Calu3 (cell line): ENCODE measurements at regions not wholly inside any gene's neighbourhood (a gene's known extent, or its start where the extent isn't known, plus 50 kb on each side); places are given as distances from the start of the nearest gene placed in this dataset.

Experiments
- BruUV-seq: library from RNA; stranded (reverse); fragments of 400-500 nt; replicated peaks from 2 replicates; lab custom pipeline; 2021; lab: Mats Ljungman, UMichigan
- CTCF ChIA-PET: fragments of 300-600 bp; sonication (Branson Sonifier 250); formaldehyde crosslinking; loops from one replicate; lab custom pipeline; 2022; ENCODE audit warnings: antibody characterized with exemption; lab: Charles Lee
- DNase-seq: peaks from one replicate; pipeline ENCODE4 v3.0.0; 2022
- H3K27ac Mint-ChIP-seq: one replicate; pipeline ENCODE4 v1.8.0; 2022; ENCODE audit warnings: mixed read lengths; ENCODE audit not compliant: unreplicated experiment
- H3K27me3 Mint-ChIP-seq: one replicate; pipeline ENCODE4 v1.8.0; 2022; ENCODE audit warnings: mixed read lengths; ENCODE audit not compliant: unreplicated experiment
- H3K36me3 Mint-ChIP-seq: one replicate; pipeline ENCODE4 v1.8.0; 2022; ENCODE audit warnings: mild to moderate bottlenecking, moderate library complexity, mixed read lengths; ENCODE audit not compliant: insufficient read depth, unreplicated experiment
- H3K4me1 Mint-ChIP-seq: one replicate; pipeline ENCODE4 v1.8.0; 2022; ENCODE audit warnings: mild to moderate bottlenecking, low read depth, mixed read lengths; ENCODE audit not compliant: unreplicated experiment
- H3K4me3 Mint-ChIP-seq: one replicate; pipeline ENCODE4 v1.8.0; 2022; ENCODE audit warnings: mild to moderate bottlenecking, low read depth, moderate library complexity, mixed read lengths; ENCODE audit not compliant: unreplicated experiment
- H3K9me3 Mint-ChIP-seq: one replicate; pipeline ENCODE4 v1.8.0; 2022; ENCODE audit warnings: low read depth, mixed read lengths; ENCODE audit not compliant: unreplicated experiment
- CTCF ChIP-seq: fragments of 200-600 bp; IDR thresholded peaks from one replicate; pipeline ENCODE4 v1.8.0; 2022; ENCODE audit warnings: antibody characterized with exemption; ENCODE audit not compliant: unreplicated experiment
- intact Hi-C: fragments of 100-400 bp; cut with micrococcal nuclease; formaldehyde crosslinking; loops from one replicate; pipeline ENCODE4 v1.10.0; 2022; ENCODE audit not compliant: unreplicated experiment

DNA sequence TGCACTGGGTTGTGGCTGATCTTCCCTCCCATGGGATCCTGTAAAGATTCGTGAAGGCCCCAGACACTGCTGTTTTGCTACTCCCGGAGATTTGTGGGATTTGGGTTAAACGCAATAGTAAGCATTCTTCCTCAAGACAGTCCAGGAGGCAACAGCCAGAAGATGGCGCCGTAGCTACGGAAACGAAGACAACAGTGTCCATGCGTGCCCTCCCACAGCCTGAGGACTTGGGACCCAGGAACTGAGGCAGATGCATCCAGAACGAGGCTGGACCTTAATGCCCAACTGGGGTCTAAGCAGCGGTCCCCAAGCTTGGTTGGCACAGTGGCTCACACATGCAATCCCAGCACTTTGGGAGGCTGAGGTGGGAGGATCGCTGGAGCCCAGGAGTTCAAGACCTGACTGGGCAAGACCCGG is 57.6 kb upstream of the ZNF507 start:
- no peak overlapping the region for H3K4me3 Mint-ChIP-seq
- TF ChIP-seq CTCF = peak; percentile 31
- no peak overlapping the region for H3K27ac Mint-ChIP-seq
- H3K9me3 Mint-ChIP-seq = no peaks in the 10 kb centered on the region
- peak; percentile 63 for DNase-seq
- BruUV-seq = no TSS peak
- H3K36me3 Mint-ChIP-seq = no peaks in the 10 kb centered on the region
- H3K4me1 Mint-ChIP-seq = no peaks in the 10 kb centered on the region
- intact Hi-C loops = loop anchor here (2.0 kb wide), 1 partner anchor 283 kb away; no protein-coding TSS in a partner anchor
- H3K27me3 Mint-ChIP-seq = peaks cover 88% of the 10 kb centered on the region
- CTCF ChIA-PET = no interaction called here

DNA sequence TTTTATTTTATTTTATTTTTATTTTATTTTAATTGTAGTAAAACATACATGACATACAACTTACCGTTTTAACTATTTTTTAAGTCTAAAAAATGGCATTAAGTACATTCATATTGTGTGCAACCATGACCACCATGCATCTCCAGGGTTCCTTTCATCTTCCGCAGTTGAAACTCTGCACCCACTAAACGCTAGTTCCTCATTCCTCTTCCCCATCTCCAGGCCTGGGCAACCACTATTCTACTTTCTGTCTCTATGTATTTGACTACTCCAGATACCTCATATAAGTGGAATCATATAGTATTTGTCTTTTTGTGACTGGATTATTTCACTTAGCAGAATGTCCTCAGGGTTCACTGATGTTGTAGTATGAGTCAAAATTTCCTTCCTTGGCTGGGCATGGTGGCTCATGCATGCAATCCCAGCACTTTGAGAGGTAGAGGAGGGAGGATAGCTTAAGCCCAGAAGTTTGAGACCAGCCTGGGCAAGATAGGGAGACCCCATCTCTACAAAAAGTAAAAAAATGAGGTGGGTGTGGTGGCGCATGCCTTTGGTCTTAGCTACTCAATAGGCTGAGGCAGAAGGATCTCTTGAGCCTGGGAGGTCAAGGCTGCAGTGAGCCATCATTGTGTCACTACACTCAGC is 55.7 kb upstream of the ZNF507 start:
- Mint-ChIP-seq H3K27ac (no peak overlapping the region), H3K27me3 (peaks cover 74% of the 10 kb centered on the region), H3K9me3 (no peaks in the 10 kb centered on the region), H3K4me1 (no peaks in the 10 kb centered on the region), H3K36me3 (no peaks in the 10 kb centered on the region), H3K4me3 (no peak overlapping the region)
- CTCF ChIA-PET = interaction anchor here (1.1 kb wide), 1 partner anchor 15 kb away, joined by 3 read pairs; no protein-coding TSS in a partner anchor
- BruUV-seq = no TSS peak
- DNase-seq = no peak
- no peak for TF ChIP-seq CTCF
- intact Hi-C loops = no loop called here

DNA sequence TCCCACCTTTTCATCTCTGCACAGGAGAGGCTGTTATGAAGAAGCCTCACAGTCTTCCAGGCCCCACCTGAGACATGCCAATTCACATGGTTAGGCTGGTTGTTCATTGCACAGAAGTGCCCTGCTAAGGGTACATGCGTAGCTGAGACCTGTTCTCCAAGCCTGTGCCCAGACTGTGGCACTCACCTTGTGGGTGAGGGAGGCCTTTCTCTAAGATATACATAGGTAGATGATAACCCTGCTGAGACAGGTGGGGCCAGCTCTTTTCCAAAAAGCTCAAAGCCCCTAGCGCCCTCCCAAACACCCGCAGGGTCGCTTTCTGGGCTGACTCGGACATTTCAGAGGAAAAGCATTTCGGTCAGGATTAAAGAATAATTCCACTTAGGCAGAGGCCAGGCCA is 53.5 kb upstream of the ZNF507 start:
- CTCF ChIA-PET = no interaction called here
- DNase-seq = no peak
- peaks cover 64% of the 10 kb centered on the region for H3K27me3 Mint-ChIP-seq
- intact Hi-C loops = no loop called here
- no peaks in the 10 kb centered on the region for H3K4me1 Mint-ChIP-seq
- no peak overlapping the region for H3K4me3 Mint-ChIP-seq
- no peaks in the 10 kb centered on the region for H3K36me3 Mint-ChIP-seq
- H3K27ac Mint-ChIP-seq = no peak overlapping the region
- H3K9me3 Mint-ChIP-seq = no peaks in the 10 kb centered on the region
- BruUV-seq = no TSS peak
- no peak for TF ChIP-seq CTCF

DNA sequence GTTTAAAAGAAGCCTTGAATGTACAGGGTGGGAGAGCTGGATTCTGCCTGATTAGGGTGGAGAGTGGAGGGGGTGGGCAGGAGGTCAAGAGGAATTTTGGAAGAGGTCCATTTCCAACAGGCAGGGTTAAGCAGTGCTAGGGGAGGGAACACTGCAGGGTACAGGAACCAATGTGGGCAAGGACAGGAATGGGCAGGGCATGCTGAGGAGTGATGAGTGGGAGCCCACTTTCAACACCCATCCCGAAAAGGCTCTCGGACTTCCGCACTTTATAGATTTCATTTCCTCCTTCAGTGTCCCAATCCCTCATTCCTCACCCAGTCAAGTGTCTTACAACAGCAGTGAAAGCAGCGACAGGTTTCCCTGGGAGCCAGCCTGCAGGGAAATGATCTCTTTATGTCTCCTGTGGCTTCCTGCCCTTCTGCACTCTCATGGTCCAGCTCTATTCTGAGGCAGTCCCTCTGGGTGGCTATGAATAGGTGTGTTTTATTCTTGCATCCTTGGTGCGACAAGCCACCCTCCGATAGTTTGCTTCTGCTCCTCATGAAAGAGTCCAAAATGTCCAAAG is 50.5 kb upstream of the ZNF507 start:
- Mint-ChIP-seq H3K27ac (no peak overlapping the region), H3K4me3 (no peak overlapping the region), H3K36me3 (no peaks in the 10 kb centered on the region), H3K27me3 (peaks cover 37% of the 10 kb centered on the region), H3K4me1 (no peaks in the 10 kb centered on the region), H3K9me3 (no peaks in the 10 kb centered on the region)
- CTCF ChIA-PET = interaction anchor here (0.6 kb wide), 1 partner anchor 61 kb away, joined by 3 read pairs; no protein-coding TSS in a partner anchor
- intact Hi-C loops = no loop called here
- DNase-seq = no peak
- TF ChIP-seq CTCF = no peak
- BruUV-seq = no TSS peak
